Muscle layer of colon (tissue), 2 donors: ENCODE measurements at regions not wholly inside any gene's neighbourhood (a gene's known extent, or its start where the extent isn't known, plus 50 kb on each side); places are given as distances from the start of the nearest gene placed in this dataset.

Experiments
- H3K27ac ChIP-seq: one replicate; pipeline ENCODE4 v1.7.0; 2013; ENCODE audit warnings: low read depth, mild to moderate bottlenecking, low read length, moderate library complexity
- H3K27me3 ChIP-seq, 2 donors: one replicate each; pipeline ENCODE4 v1.7.0; 2013; ENCODE audit warnings: low read length in 2 of 2, mild to moderate bottlenecking in 2 of 2; ENCODE audit not compliant: insufficient read depth in 2 of 2, control insufficient read depth in 1 of 2
- H3K36me3 ChIP-seq: one replicate; pipeline ENCODE4 v1.7.0; 2013; ENCODE audit warnings: mild to moderate bottlenecking, low read length; ENCODE audit not compliant: insufficient read depth
- H3K4me1 ChIP-seq: one replicate; pipeline ENCODE4 v1.7.0; 2013; ENCODE audit warnings: mild to moderate bottlenecking, low read length; ENCODE audit not compliant: insufficient read depth
- H3K4me3 ChIP-seq, 2 donors: one replicate each; pipeline ENCODE4 v1.7.0; 2013; ENCODE audit warnings: low read length in 2 of 2, low read depth in 1 of 2, mild to moderate bottlenecking in 1 of 2, moderate library complexity in 1 of 2
- H3K9ac ChIP-seq: one replicate; pipeline ENCODE4 v1.7.0; 2013; ENCODE audit warnings: low read length
- H3K9me3 ChIP-seq: one replicate; pipeline ENCODE4 v1.7.0; 2013; ENCODE audit warnings: mild to moderate bottlenecking, low read length
- donor health status: abdominal sarcoma.
- donor health status: Adenocarcinoma of cecum.

GRCh38 chr2:5374762-5375161, 317.4 kb upstream of the SOX11 start:
- Histone ChIP-seq H3K4me3 (no peak overlapping the region), H3K27me3 (no peaks in the 10 kb centered on the region), H3K4me1 (no peaks in the 10 kb centered on the region), H3K9ac (no peak overlapping the region), H3K27ac (no peak overlapping the region), H3K9me3 (no peaks in the 10 kb centered on the region), H3K36me3 (no peaks in the 10 kb centered on the region)

GRCh38 chr2:5377323-5377722, 314.9 kb upstream of the SOX11 start:
- H3K9me3 ChIP-seq, result no peaks in the 10 kb centered on the region
- H3K4me1 ChIP-seq, result no peaks in the 10 kb centered on the region

GRCh38 chr2:5379811-5380210, 312.4 kb upstream of the SOX11 start:
- Histone ChIP-seq H3K9me3 (no peaks in the 10 kb centered on the region), H3K27me3 (no peaks in the 10 kb centered on the region), H3K9ac (no peak overlapping the region), H3K27ac (no peak overlapping the region), H3K36me3 (no peaks in the 10 kb centered on the region), H3K4me1 (no peaks in the 10 kb centered on the region), H3K4me3 (no peak overlapping the region)

More at GRCh38 chr2:5377323-5377722, 314.9 kb upstream of the SOX11 start:
- no peak overlapping the region for H3K27ac ChIP-seq
- no peaks in the 10 kb centered on the region for H3K27me3 ChIP-seq
- no peaks in the 10 kb centered on the region for H3K36me3 ChIP-seq
- H3K4me3 ChIP-seq, result no peak overlapping the region
- no peak overlapping the region for H3K9ac ChIP-seq

- Histone ChIP-seq H3K27ac (no peak overlapping the region), H3K4me1 (no peaks in the 10 kb centered on the region), H3K27me3 (no peaks in the 10 kb centered on the region), H3K4me3 (no peak overlapping the region), H3K9me3 (no peaks in the 10 kb centered on the region), H3K9ac (no peak overlapping the region), H3K36me3 (no peaks in the 10 kb centered on the region)
These were observed 306.6 kb upstream of the SOX11 start for GRCh38 chr2:5385596-5385995.

GRCh38 chr2:5387406-5387805, 304.8 kb upstream of the SOX11 start:
- Histone ChIP-seq H3K36me3 (no peaks in the 10 kb centered on the region), H3K4me3 (no peak overlapping the region), H3K4me1 (no peaks in the 10 kb centered on the region), H3K27ac (no peak overlapping the region), H3K27me3 (no peaks in the 10 kb centered on the region), H3K9me3 (no peaks in the 10 kb centered on the region), H3K9ac (no peak overlapping the region)

- Histone ChIP-seq H3K4me3 (no peak overlapping the region), H3K27ac (no peak overlapping the region), H3K27me3 (no peaks in the 10 kb centered on the region), H3K4me1 (no peaks in the 10 kb centered on the region), H3K36me3 (no peaks in the 10 kb centered on the region), H3K9ac (no peak overlapping the region), H3K9me3 (no peaks in the 10 kb centered on the region)
These were observed 302.4 kb upstream of the SOX11 start for GRCh38 chr2:5389740-5390139.

- no peak overlapping the region for H3K27ac ChIP-seq
- no peak overlapping the region for H3K4me3 ChIP-seq
- no peak overlapping the region for H3K9ac ChIP-seq
- no peaks in the 10 kb centered on the region for H3K27me3 ChIP-seq
- no peaks in the 10 kb centered on the region for H3K9me3 ChIP-seq
- H3K36me3 ChIP-seq, result no peaks in the 10 kb centered on the region
- H3K4me1 ChIP-seq, result no peaks in the 10 kb centered on the region
These were observed 300.8 kb upstream of the SOX11 start for GRCh38 chr2:5391362-5391761.

- no peaks in the 10 kb centered on the region for H3K4me1 ChIP-seq
- no peaks in the 10 kb centered on the region for H3K36me3 ChIP-seq
- no peaks in the 10 kb centered on the region for H3K27me3 ChIP-seq
- no peaks in the 10 kb centered on the region for H3K9me3 ChIP-seq
- H3K27ac ChIP-seq, result no peak overlapping the region
- no peak overlapping the region for H3K4me3 ChIP-seq
- no peak overlapping the region for H3K9ac ChIP-seq
These were observed 299.5 kb upstream of the SOX11 start for GRCh38 chr2:5392658-5393057.

GRCh38 chr2:5393474-5393873, 298.7 kb upstream of the SOX11 start:
- no peak overlapping the region for H3K27ac ChIP-seq
- no peak overlapping the region for H3K9ac ChIP-seq
- H3K9me3 ChIP-seq, result no peaks in the 10 kb centered on the region
- H3K36me3 ChIP-seq, result no peaks in the 10 kb centered on the region
- H3K27me3 ChIP-seq, result no peaks in the 10 kb centered on the region
- H3K4me1 ChIP-seq, result no peaks in the 10 kb centered on the region
- no peak overlapping the region for H3K4me3 ChIP-seq

GRCh38 chr2:5394223-5394622, 298.0 kb upstream of the SOX11 start:
- no peaks in the 10 kb centered on the region for H3K36me3 ChIP-seq

GRCh38 chr2:5401115-5401657, 291.0 kb upstream of the SOX11 start:
- no peaks in the 10 kb centered on the region for H3K9me3 ChIP-seq
- H3K9ac ChIP-seq, result no peak overlapping the region
- H3K4me3 ChIP-seq, result no peak overlapping the region
- H3K4me1 ChIP-seq, result no peaks in the 10 kb centered on the region
- H3K27ac ChIP-seq, result no peak overlapping the region
- H3K36me3 ChIP-seq, result no peaks in the 10 kb centered on the region
- H3K27me3 ChIP-seq, result no peaks in the 10 kb centered on the region

More at GRCh38 chr2:5394223-5394622, 298.0 kb upstream of the SOX11 start:
- no peak overlapping the region for H3K27ac ChIP-seq
- no peak overlapping the region for H3K4me3 ChIP-seq
- H3K9ac ChIP-seq, result no peak overlapping the region
- no peaks in the 10 kb centered on the region for H3K4me1 ChIP-seq
- H3K9me3 ChIP-seq, result no peaks in the 10 kb centered on the region
- no peaks in the 10 kb centered on the region for H3K27me3 ChIP-seq

- H3K36me3 ChIP-seq, result no peaks in the 10 kb centered on the region
- no peaks in the 10 kb centered on the region for H3K27me3 ChIP-seq
- H3K4me3 ChIP-seq, result no peak overlapping the region
- H3K27ac ChIP-seq, result no peak overlapping the region
- H3K4me1 ChIP-seq, result no peaks in the 10 kb centered on the region
- no peak overlapping the region for H3K9ac ChIP-seq
- no peaks in the 10 kb centered on the region for H3K9me3 ChIP-seq
These were observed 288.8 kb upstream of the SOX11 start for GRCh38 chr2:5403392-5403791.
